ENCODE measurements at regions not wholly inside any gene's neighbourhood (a gene's known extent, or its start where the extent isn't known, plus 50 kb on each side); places are given as distances from the start of the nearest gene placed in this dataset.

DNA sequence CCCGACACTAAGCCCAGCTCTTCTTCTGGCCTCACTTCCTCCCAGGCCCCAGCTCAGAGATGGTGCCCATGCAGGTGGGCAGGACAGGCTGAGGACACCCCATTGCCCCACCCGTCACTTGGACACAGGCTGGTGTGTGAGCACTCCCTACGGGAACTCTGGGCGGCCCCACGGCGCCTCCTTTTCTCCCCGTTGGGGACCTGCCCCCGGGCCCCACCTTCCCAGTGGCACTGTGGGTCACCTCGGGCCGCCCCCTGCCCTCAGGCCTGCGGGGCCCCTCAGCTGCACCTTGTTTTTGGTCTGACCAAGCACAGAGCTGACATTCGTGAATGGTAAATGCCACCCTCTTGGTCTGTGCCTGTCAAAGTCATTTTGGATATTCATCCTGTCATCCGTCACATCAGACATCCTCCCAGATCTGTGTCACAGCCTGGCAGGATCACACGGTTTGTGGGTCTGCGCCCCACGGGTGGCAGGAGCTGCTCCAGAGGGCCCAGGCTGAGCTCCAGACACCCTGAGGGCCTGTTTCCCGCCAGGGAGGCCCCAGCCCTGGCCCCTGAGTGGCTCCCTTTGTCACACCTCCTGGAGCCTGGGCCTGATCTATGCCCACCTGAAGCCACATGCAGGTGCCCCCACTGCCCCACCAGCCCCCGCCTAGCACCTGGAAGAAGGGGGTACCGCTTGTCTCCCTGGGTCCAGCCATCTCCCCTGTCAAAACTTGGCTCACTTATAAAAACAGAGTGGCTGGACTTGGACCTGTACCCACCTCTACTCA lies 1188.5 kb downstream of the BRD1 start:
- TF ChIP-seq, protein P1, sequence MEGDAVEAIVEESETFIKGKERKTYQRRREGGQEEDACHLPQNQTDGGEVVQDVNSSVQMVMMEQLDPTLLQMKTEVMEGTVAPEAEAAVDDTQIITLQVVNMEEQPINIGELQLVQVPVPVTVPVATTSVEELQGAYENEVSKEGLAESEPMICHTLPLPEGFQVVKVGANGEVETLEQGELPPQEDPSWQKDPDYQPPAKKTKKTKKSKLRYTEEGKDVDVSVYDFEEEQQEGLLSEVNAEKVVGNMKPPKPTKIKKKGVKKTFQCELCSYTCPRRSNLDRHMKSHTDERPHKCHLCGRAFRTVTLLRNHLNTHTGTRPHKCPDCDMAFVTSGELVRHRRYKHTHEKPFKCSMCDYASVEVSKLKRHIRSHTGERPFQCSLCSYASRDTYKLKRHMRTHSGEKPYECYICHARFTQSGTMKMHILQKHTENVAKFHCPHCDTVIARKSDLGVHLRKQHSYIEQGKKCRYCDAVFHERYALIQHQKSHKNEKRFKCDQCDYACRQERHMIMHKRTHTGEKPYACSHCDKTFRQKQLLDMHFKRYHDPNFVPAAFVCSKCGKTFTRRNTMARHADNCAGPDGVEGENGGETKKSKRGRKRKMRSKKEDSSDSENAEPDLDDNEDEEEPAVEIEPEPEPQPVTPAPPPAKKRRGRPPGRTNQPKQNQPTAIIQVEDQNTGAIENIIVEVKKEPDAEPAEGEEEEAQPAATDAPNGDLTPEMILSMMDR (IDR thresholded peaks at IDR 0.05): no peak
- TF ChIP-seq POLR2A (IDR thresholded peaks at IDR 0.05): no peak

All from heart left ventricle (tissue), 13 donors.